CD4-positive, alpha-beta memory T cell (primary cell): ENCODE measurements at regions not wholly inside any gene's neighbourhood (a gene's known extent, or its start where the extent isn't known, plus 50 kb on each side); places are given as distances from the start of the nearest gene placed in this dataset.

ENCODE experiments used
- CTCF ChIA-PET: fragments of 350-600 bp; sonication (Branson Sonifier 250); formaldehyde crosslinking; loops from one replicate; lab custom pipeline; 2021; ENCODE audit warnings: inconsistent platforms; ENCODE audit not compliant: partially characterized antibody; lab: Charles Lee
- POLR2A ChIA-PET: fragments of 350-600 bp; sonication (Branson Sonifier 250); formaldehyde crosslinking; loops from one replicate; lab custom pipeline; 2021; ENCODE audit not compliant: partially characterized antibody; lab: Charles Lee
- DNase-seq, 5 donors: peaks; one replicate each; pipeline versions ENCODE4 v3.0.0 to v3.0.0-alpha.2; 2020 to 2022; ENCODE audit warnings: mixed read lengths in 1 of 5
- H3K27ac ChIP-seq: one replicate; pipeline ENCODE4 v1.7.0; 2013; ENCODE audit warnings: low read depth, low read length
- H3K27me3 ChIP-seq: 2 replicates; pipeline ENCODE4 v1.7.0; 2013; ENCODE audit warnings: mild to moderate bottlenecking, low read length, moderate library complexity; ENCODE audit not compliant: insufficient read depth
- H3K36me3 ChIP-seq: 2 replicates; pipeline ENCODE4 v1.7.0; 2013; ENCODE audit warnings: mild to moderate bottlenecking, low read length, moderate library complexity; ENCODE audit not compliant: insufficient read depth
- H3K4me1 ChIP-seq: 2 replicates; pipeline ENCODE4 v1.7.0; 2013; ENCODE audit warnings: mild to moderate bottlenecking, low read length, moderate library complexity; ENCODE audit not compliant: insufficient read depth
- H3K4me3 ChIP-seq, 2 donors: one replicate each; pipeline ENCODE4 v1.7.0; 2013; ENCODE audit warnings: low read length in 2 of 2, mild to moderate bottlenecking in 1 of 2
- H3K9me3 ChIP-seq, 2 donors: one replicate each; pipeline ENCODE4 v1.7.0; 2013; ENCODE audit warnings: low read length in 2 of 2, control low read depth in 1 of 2; ENCODE audit not compliant: control insufficient read depth in 1 of 2
- H3K27ac Mint-ChIP-seq, 7 donors: one replicate each; pipeline ENCODE4 v1.8.0; 2020 to 2021; ENCODE audit warnings: mixed read lengths in 7 of 7, mild to moderate bottlenecking in 6 of 7, inconsistent platforms in 3 of 7, moderate library complexity in 3 of 7
- H3K27me3 Mint-ChIP-seq, 2 donors: one replicate each; pipeline ENCODE4 v1.8.0; 2020 to 2021; ENCODE audit warnings: mixed read lengths in 2 of 2
- H3K36me3 Mint-ChIP-seq, 2 donors: one replicate each; pipeline ENCODE4 v1.8.0; 2020 to 2021; ENCODE audit warnings: mixed read lengths in 2 of 2, inconsistent platforms in 1 of 2, mild to moderate bottlenecking in 1 of 2
- H3K4me1 Mint-ChIP-seq, 4 donors: one replicate each; pipeline ENCODE4 v1.8.0; 2020 to 2021; ENCODE audit warnings: mixed read lengths in 4 of 4, mild to moderate bottlenecking in 1 of 4
- H3K4me3 Mint-ChIP-seq, 8 donors: one replicate each; pipeline ENCODE4 v1.8.0; 2020 to 2021; ENCODE audit warnings: mixed read lengths in 8 of 8, mild to moderate bottlenecking in 7 of 8, moderate library complexity in 6 of 8, inconsistent platforms in 3 of 8
- H3K9me3 Mint-ChIP-seq, 8 donors: one replicate each; pipeline ENCODE4 v1.8.0; 2020 to 2021; ENCODE audit warnings: mixed read lengths in 8 of 8, mild to moderate bottlenecking in 5 of 8, inconsistent platforms in 3 of 8, moderate library complexity in 1 of 8
- intact Hi-C: fragments of 100-400 bp; cut with micrococcal nuclease; formaldehyde crosslinking; loops from one replicate; pipeline ENCODE4 v1.15.1; 2023

DNA sequence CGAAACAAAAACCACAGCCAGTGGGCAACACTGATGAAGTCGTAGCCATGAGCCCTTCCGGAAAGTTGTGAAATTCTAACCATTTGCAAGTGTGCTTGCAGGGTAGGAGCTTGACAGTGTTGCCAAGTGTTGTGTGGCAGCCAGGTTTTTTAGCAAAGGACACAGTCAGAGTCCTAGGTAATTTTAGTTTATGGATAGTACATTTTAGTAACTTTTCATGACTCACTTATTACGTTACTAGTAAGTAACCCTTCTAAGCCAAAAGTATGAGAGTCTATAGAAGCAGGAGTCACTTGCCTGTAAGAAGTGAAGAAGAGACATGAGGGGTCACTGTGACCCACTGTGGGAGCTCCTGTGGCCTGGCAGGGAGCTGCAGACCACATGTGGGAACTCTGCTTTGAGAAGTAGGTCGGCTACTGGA is 54.8 kb upstream of the ADPGK start:
- no peaks in the 10 kb centered on the region for H3K36me3 Mint-ChIP-seq
- no peaks in the 10 kb centered on the region for H3K36me3 ChIP-seq
- no peaks in the 10 kb centered on the region for H3K4me1 ChIP-seq
- no peak overlapping the region for H3K27ac ChIP-seq
- ChIA-PET CTCF (no interaction called here), POLR2A (interaction anchor here (0.6 kb wide), 1 partner anchor 32 kb away, joined by 4 read pairs; no protein-coding TSS in a partner anchor)
- H3K4me3 ChIP-seq = no peak overlapping the region
- peaks cover 1 to 9% of the 10 kb centered on the region in 2 donors for H3K27me3 Mint-ChIP-seq
- no peak overlapping the region for H3K4me3 Mint-ChIP-seq
- no peak for DNase-seq
- no peak overlapping the region for H3K27ac Mint-ChIP-seq
- H3K27me3 ChIP-seq = no peaks in the 10 kb centered on the region
- no peaks in the 10 kb centered on the region for H3K9me3 ChIP-seq
- H3K4me1 Mint-ChIP-seq = peaks cover 0 to 2% (median 0%) of the 10 kb centered on the region in 4 donors
- H3K9me3 Mint-ChIP-seq = no peaks in the 10 kb centered on the region
- intact Hi-C loops = no loop called here

DNA sequence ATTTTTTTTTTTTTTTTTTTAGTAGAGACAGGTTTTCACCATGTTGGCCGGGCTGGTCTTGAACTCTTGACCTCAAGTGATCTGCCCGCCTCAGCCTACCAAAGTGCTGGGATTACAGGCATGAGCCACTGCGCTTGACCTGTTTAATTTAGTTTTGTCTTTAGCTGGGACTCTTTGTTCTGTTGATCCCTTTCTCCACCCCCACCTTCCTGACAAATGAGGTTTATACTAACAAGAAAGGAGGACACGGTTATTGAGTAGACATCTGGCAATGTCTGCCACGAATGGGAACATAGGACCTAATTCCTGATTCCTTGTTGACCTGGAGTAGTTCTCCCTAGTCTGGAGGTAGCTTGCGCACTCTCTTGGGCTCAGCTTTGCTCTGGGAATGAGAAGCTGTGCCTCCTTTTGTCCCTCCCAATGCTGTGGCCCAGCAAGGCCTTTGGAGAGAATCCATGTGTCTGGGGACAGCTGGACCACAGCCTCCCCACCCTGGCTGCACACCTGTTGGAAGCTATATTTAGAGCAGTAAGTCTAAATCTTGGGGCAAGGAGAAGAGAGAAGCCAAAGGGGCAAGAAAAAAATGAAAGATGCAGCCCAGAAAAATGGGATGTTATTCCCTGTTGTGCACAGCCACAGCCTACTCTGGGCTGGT is 53.2 kb upstream of the ADPGK start:
- no peak overlapping the region for H3K27ac Mint-ChIP-seq
- DNase-seq = no peak

GRCh38 chr15:72835294-72835890 is 51.8 kb upstream of the ADPGK start:
- DNase-seq = no peak
- Mint-ChIP-seq H3K9me3 (no peaks in the 10 kb centered on the region), H3K27me3 (peaks cover 4 to 10% of the 10 kb centered on the region in 2 donors), H3K4me1 (no peaks in the 10 kb centered on the region), H3K4me3 (peak overlapping the region in 1 of 8 donors; percentile 44), H3K27ac (peak overlapping the region in 1 of 7 donors; percentile 44), H3K36me3 (no peaks in the 10 kb centered on the region)
- H3K27me3 ChIP-seq = no peaks in the 10 kb centered on the region
- CTCF ChIA-PET = no interaction called here
- POLR2A ChIA-PET = no interaction called here
- intact Hi-C loops = no loop called here
- H3K9me3 ChIP-seq = no peaks in the 10 kb centered on the region
- H3K4me1 ChIP-seq = no peaks in the 10 kb centered on the region
- no peaks in the 10 kb centered on the region for H3K36me3 ChIP-seq
- no peak overlapping the region for H3K27ac ChIP-seq
- no peak overlapping the region for H3K4me3 ChIP-seq

More for the DNA sequence above, 53.2 kb upstream of the ADPGK start:
- Mint-ChIP-seq H3K9me3 (no peaks in the 10 kb centered on the region), H3K4me3 (no peak overlapping the region), H3K4me1 (peaks cover 0 to 2% (median 0%) of the 10 kb centered on the region in 4 donors), H3K27me3 (peaks cover 1 to 9% of the 10 kb centered on the region in 2 donors), H3K36me3 (no peaks in the 10 kb centered on the region)
- H3K27ac ChIP-seq = no peak overlapping the region
- H3K4me3 ChIP-seq = no peak overlapping the region
- no peaks in the 10 kb centered on the region for H3K9me3 ChIP-seq
- ChIA-PET CTCF (no interaction called here), POLR2A (interaction anchor here (0.7 kb wide), 1 partner anchor 488 kb away, joined by 4 read pairs; no protein-coding TSS in a partner anchor)
- intact Hi-C loops = no loop called here
- no peaks in the 10 kb centered on the region for H3K27me3 ChIP-seq
- H3K36me3 ChIP-seq = no peaks in the 10 kb centered on the region
- no peaks in the 10 kb centered on the region for H3K4me1 ChIP-seq

- H3K36me3 Mint-ChIP-seq = no peaks in the 10 kb centered on the region
- no peak overlapping the region for H3K4me3 Mint-ChIP-seq
- Histone ChIP-seq H3K36me3 (no peaks in the 10 kb centered on the region), H3K27ac (no peak overlapping the region), H3K9me3 (no peaks in the 10 kb centered on the region), H3K4me1 (no peaks in the 10 kb centered on the region), H3K4me3 (no peak overlapping the region), H3K27me3 (no peaks in the 10 kb centered on the region)
- POLR2A ChIA-PET = no interaction called here
- H3K9me3 Mint-ChIP-seq = no peaks in the 10 kb centered on the region
- CTCF ChIA-PET = no interaction called here
- no peaks in the 10 kb centered on the region for H3K4me1 Mint-ChIP-seq
- H3K27ac Mint-ChIP-seq = no peak overlapping the region
- H3K27me3 Mint-ChIP-seq = peaks cover 8 to 11% of the 10 kb centered on the region in 2 donors
- intact Hi-C loops = no loop called here
- DNase-seq = no peak
Measured at GRCh38 chr15:72833561-72833960, 50.0 kb upstream of the ADPGK start.
